ENCODE measurements at regions not wholly inside any gene's neighbourhood (a gene's known extent, or its start where the extent isn't known, plus 50 kb on each side); places are given as distances from the start of the nearest gene placed in this dataset.

DNA sequence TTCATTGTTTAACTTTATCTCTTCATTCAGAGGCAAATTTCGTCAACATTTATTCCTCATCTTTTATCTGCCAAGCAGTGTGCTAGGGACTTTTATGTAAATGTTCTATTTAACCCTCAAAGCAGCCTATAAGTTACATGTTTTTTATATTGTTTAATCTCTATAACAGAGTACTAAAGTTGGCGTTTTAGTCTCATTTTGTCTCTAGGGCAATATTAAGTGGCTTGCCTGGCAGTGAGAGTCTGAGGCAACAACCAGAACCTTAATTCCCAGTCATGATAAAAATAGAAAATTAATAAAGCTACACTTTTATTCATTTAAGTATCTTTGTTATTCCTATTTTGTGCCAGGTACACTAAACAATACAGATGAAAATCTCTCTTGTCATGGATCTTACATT, 994.3 kb upstream of the ADGRL2 start:
- TF ChIP-seq, protein P1, sequence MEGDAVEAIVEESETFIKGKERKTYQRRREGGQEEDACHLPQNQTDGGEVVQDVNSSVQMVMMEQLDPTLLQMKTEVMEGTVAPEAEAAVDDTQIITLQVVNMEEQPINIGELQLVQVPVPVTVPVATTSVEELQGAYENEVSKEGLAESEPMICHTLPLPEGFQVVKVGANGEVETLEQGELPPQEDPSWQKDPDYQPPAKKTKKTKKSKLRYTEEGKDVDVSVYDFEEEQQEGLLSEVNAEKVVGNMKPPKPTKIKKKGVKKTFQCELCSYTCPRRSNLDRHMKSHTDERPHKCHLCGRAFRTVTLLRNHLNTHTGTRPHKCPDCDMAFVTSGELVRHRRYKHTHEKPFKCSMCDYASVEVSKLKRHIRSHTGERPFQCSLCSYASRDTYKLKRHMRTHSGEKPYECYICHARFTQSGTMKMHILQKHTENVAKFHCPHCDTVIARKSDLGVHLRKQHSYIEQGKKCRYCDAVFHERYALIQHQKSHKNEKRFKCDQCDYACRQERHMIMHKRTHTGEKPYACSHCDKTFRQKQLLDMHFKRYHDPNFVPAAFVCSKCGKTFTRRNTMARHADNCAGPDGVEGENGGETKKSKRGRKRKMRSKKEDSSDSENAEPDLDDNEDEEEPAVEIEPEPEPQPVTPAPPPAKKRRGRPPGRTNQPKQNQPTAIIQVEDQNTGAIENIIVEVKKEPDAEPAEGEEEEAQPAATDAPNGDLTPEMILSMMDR (IDR thresholded peaks at IDR 0.05; ENCODE audit: low read length), result no peak
- TF ChIP-seq EZH2 (optimal IDR thresholded peaks at IDR 0.05; ENCODE audit: low read depth, low read length), result no peak

Data from MM.1S (cell line).